Caki2 (cell line): ENCODE measurements at regions not wholly inside any gene's neighbourhood (a gene's known extent, or its start where the extent isn't known, plus 50 kb on each side); places are given as distances from the start of the nearest gene placed in this dataset.

Experiments used
- DNase-seq: peaks from one replicate; pipeline ENCODE4 v3.0.0-alpha.2; 2015; ENCODE audit warnings: low read depth
- in situ Hi-C: cut with HindIII; loops from 2 replicates; pipeline ENCODE4 v1.10.0; 2016; ENCODE audit warnings: low sequenced_read_pairs, low pct_unique_long_range_greater_than_20kb, mixed read lengths

- no peak for DNase-seq
- in situ Hi-C loops, result no loop called here
Measured at GRCh38 chr16:86010680-86011141, 111.7 kb downstream of the IRF8 start.

GRCh38 chr16:86011532-86011931, 112.6 kb downstream of the IRF8 start:
- in situ Hi-C loops, result no loop called here
- no peak for DNase-seq

- DNase-seq, result no peak
- in situ Hi-C loops, result no loop called here
Measured at GRCh38 chr16:86012221-86012620, 113.3 kb downstream of the IRF8 start.

GRCh38 chr16:86013867-86014266, 114.9 kb downstream of the IRF8 start:
- in situ Hi-C loops, result no loop called here
- DNase-seq, result no peak

- no peak for DNase-seq
- in situ Hi-C loops, result no loop called here
Measured at GRCh38 chr16:86015606-86016005, 116.6 kb downstream of the IRF8 start.

- peak; percentile 22 for DNase-seq
- in situ Hi-C loops, result no loop called here
Measured at GRCh38 chr16:86016201-86016965, 117.4 kb downstream of the IRF8 start.

- in situ Hi-C loops, result no loop called here
- no peak for DNase-seq
Measured at GRCh38 chr16:86018071-86018470, 119.1 kb downstream of the IRF8 start.

DNA sequence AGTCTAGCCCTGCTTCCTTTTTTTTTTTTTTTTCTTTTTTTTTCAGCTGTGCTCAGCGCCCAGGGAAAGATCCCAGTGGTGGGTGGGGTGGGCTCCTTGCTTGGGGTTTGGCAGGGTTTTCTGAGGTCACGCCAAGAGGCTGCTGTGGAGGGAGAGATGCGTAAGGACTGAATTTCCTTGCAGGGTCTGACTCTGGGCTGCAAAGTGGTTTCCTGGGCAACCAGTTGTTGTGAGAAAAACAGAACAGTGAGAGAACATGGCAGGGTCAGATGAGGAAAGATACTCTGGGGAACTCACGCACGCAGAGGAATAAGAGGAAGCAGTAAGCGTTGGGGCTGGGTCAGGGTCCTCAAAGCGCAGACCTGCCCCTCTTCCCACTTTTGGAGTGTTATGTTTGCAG, 119.5 kb downstream of the IRF8 start:
- no peak for DNase-seq
- in situ Hi-C loops, result no loop called here

DNA sequence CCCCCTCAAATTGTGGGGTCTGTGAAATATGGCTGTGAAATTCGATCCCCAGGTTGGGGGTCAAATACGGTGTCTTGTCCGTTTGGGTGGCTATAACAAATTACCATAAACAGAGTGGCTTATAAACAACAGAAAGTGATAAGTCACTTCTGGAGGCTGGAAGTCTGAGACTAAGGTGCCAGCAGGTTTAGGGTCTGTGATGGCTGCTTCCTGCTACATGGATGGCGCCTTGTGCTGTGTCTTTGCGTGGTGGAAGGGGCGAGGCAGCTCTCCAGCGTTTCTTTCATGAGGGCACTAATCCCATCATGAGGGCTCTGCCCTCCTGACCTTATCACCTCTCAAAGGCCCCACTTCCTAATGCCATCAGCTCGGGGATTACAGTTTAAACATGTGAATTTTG, 120.0 kb downstream of the IRF8 start:
- no peak for DNase-seq
- in situ Hi-C loops, result no loop called here

DNA sequence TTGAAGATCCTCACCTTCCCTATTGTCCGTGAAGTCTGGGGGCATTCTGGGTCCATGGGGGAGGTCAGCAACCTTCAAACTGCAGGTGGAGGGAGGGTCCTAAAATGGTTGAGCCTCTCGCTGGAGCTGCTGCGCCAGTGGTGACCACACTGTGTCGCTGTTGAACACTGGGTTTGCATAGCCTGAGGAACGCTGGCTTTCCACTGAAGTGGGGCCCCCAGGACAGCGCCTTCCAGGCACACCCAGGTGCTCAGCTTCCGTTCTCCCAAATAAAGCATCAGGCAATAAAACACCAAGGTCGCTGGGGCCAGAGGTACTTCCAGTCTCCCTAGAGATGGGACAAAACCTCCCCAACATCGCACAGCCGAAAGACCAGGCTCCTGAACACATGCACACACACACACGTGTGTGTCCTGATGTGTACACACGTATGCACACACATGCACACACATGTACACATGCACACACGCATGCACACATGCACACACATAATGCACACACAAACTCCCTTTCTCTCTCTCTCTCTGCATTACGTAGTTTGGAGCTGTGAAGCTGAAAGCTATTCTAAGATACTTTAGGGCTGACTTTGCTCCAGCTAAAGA, 120.6 kb downstream of the IRF8 start:
- DNase-seq, result no peak
- in situ Hi-C loops, result no loop called here

DNA sequence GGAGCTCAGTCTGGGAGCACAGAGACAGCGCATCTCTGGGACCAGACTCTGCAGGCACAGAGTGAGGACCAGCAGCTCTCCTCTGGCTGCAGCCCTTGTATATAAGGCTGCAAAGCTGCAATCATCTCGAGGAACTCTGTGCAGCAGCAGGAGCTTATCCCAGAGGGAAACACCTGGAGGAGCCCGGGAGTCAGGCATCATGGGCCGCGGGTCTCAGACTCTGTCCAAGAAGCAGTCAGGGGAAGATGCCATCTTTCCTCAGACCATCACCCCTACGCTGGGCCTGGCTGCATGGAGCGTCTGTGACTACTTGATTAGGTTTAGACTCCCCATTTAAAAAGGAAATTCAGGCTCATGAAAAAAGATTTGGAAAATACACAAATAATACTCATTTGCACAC, 122.0 kb downstream of the IRF8 start:
- in situ Hi-C loops, result no loop called here
- DNase-seq, result no peak

GRCh38 chr16:86022381-86022960, 123.5 kb downstream of the IRF8 start:
- in situ Hi-C loops, result no loop called here
- DNase-seq, result no peak

- in situ Hi-C loops, result no loop called here
- no peak for DNase-seq
Measured at GRCh38 chr16:86024210-86024609, 125.2 kb downstream of the IRF8 start.

DNA sequence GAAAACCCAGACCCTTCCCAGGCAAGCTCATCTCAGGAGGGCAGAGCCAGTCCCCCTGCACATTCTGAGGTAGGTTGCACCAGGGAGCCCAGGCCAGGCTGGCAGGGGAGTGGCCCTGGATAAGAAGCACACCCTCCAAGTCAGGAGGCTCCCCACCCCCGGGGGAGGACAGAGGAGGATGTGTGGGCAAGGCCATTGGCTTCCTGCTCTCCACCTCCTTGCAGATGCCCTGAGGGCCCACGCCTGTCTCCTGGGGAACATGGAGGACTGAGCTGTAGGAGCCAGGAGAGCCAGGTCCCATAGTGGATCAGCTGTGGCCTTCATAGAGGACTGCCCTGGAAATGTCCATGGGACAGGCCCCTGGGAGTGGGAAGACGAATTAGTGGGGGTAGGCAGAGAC, 126.7 kb downstream of the IRF8 start:
- in situ Hi-C loops, result no loop called here
- DNase-seq, result no peak

GRCh38 chr16:86026171-86026910, 127.4 kb downstream of the IRF8 start:
- DNase-seq, result no peak
- in situ Hi-C loops, result no loop called here

DNA sequence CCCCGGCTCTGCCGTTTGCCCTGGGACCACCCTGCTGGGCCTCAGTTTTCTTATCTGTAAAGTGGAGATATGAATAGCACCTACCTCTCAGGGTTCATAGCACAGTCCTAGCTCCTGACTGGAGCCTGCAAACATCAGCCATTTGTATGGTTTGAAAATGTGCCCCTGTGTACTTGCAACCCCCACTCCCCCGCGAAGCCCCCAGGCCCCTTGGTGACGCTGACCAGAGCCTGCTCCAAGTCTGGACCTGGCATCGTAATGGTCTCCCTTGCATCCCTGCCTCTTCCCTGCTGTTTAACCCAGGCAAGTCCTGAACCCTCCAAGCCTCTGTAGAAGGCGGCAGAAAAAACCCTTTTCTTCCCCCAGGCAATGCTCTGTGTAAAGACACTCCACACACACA, 128.0 kb downstream of the IRF8 start:
- in situ Hi-C loops, result no loop called here

GRCh38 chr16:86027373-86028126, 128.6 kb downstream of the IRF8 start:
- no peak for DNase-seq
- in situ Hi-C loops, result no loop called here

More for the DNA sequence above, 128.0 kb downstream of the IRF8 start:
- no peak for DNase-seq

DNA sequence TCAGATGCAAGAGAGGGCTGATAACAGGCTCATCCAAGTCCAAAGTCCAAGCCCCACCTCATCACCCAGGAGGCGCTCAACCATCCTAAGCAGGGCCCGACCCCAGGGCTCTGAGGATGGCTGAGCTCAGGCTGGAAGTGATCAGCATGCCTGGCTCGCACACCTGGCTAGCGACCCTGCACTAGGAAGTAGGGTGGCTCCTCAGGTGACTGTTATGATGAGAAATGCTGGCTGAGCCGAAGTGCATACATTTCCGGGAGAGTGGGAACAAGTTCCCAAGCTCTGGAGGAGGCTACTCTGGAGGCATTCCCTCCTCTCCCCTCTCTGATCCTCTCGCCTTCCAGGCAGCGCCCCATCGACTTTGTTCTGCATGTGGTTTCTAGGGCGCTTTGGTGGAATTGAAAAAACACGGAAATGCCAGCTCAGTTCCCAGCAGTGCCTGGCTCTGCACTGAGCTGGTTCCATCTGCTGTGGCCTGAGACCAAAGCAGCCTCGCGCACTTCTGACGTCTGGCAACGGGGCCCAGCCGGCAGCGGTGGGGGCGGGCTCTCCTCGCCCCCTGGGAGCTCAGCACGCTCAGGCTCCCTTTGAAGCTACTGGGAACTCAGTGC, 130.3 kb downstream of the IRF8 start:
- in situ Hi-C loops, result no loop called here
- no peak for DNase-seq
